ENCODE measurements at regions not wholly inside any gene's neighbourhood (a gene's known extent, or its start where the extent isn't known, plus 50 kb on each side); places are given as distances from the start of the nearest gene placed in this dataset.

- H3K4me1 Mint-ChIP-seq (ENCODE audit: low read depth) = no peaks in the 10 kb centered on the region
- DNase-seq (ENCODE audit: low spot score) = no peak
- intact Hi-C loops (cut with micrococcal nuclease) = no loop called here
- no peaks in the 10 kb centered on the region for H3K27me3 Mint-ChIP-seq (ENCODE audit: insufficient read depth)
- H3K9me3 Mint-ChIP-seq = no peaks in the 10 kb centered on the region
- no peaks in the 10 kb centered on the region for H3K36me3 Mint-ChIP-seq (ENCODE audit: low read depth)
- no peak overlapping the region for H3K4me3 Mint-ChIP-seq
- H3K27ac Mint-ChIP-seq = no peak overlapping the region
These were observed 505.1 kb downstream of the TLR4 start for GRCh38 chr9:118209343-118209742.

- H3K4me3 Mint-ChIP-seq = no peak overlapping the region
- intact Hi-C loops (cut with micrococcal nuclease) = no loop called here
- H3K4me1 Mint-ChIP-seq (ENCODE audit: low read depth) = no peaks in the 10 kb centered on the region
- H3K27ac Mint-ChIP-seq = no peak overlapping the region
- no peaks in the 10 kb centered on the region for H3K9me3 Mint-ChIP-seq
- no peak for DNase-seq (ENCODE audit: low spot score)
- H3K36me3 Mint-ChIP-seq (ENCODE audit: low read depth) = no peaks in the 10 kb centered on the region
- no peaks in the 10 kb centered on the region for H3K27me3 Mint-ChIP-seq (ENCODE audit: insufficient read depth)
These were observed 511.3 kb downstream of the TLR4 start for GRCh38 chr9:118215549-118215948.

- Mint-ChIP-seq H3K27me3 (ENCODE audit: insufficient read depth) (no peaks in the 10 kb centered on the region), H3K4me1 (ENCODE audit: low read depth) (no peaks in the 10 kb centered on the region), H3K27ac (no peak overlapping the region), H3K4me3 (no peak overlapping the region), H3K9me3 (no peaks in the 10 kb centered on the region), H3K36me3 (ENCODE audit: low read depth) (no peaks in the 10 kb centered on the region)
- DNase-seq (ENCODE audit: low spot score) = no peak
- intact Hi-C loops (cut with micrococcal nuclease) = no loop called here
These were observed 518.2 kb downstream of the TLR4 start for GRCh38 chr9:118222375-118222774.

- intact Hi-C loops (cut with micrococcal nuclease) = no loop called here
- no peaks in the 10 kb centered on the region for H3K27me3 Mint-ChIP-seq (ENCODE audit: insufficient read depth)
- no peaks in the 10 kb centered on the region for H3K4me1 Mint-ChIP-seq (ENCODE audit: low read depth)
- no peak for DNase-seq (ENCODE audit: low spot score)
- H3K27ac Mint-ChIP-seq = no peak overlapping the region
- H3K9me3 Mint-ChIP-seq = no peaks in the 10 kb centered on the region
- no peaks in the 10 kb centered on the region for H3K36me3 Mint-ChIP-seq (ENCODE audit: low read depth)
- no peak overlapping the region for H3K4me3 Mint-ChIP-seq
These were observed 518.9 kb downstream of the TLR4 start for GRCh38 chr9:118223111-118223510.

GRCh38 chr9:118230329-118230728 lies 526.1 kb downstream of the TLR4 start:
- H3K9me3 Mint-ChIP-seq = no peaks in the 10 kb centered on the region

GRCh38 chr9:118236625-118237024 lies 532.4 kb downstream of the TLR4 start:
- no peak overlapping the region for H3K4me3 Mint-ChIP-seq
- H3K27me3 Mint-ChIP-seq (ENCODE audit: insufficient read depth) = no peaks in the 10 kb centered on the region
- no peak overlapping the region for H3K27ac Mint-ChIP-seq
- intact Hi-C loops (cut with micrococcal nuclease) = no loop called here
- H3K9me3 Mint-ChIP-seq = no peaks in the 10 kb centered on the region
- H3K4me1 Mint-ChIP-seq (ENCODE audit: low read depth) = no peaks in the 10 kb centered on the region
- no peak for DNase-seq (ENCODE audit: low spot score)
- no peaks in the 10 kb centered on the region for H3K36me3 Mint-ChIP-seq (ENCODE audit: low read depth)

More at GRCh38 chr9:118230329-118230728, 526.1 kb downstream of the TLR4 start:
- H3K36me3 Mint-ChIP-seq (ENCODE audit: low read depth) = no peaks in the 10 kb centered on the region
- no peak for DNase-seq (ENCODE audit: low spot score)
- intact Hi-C loops (cut with micrococcal nuclease) = no loop called here
- H3K27ac Mint-ChIP-seq = no peak overlapping the region
- H3K4me3 Mint-ChIP-seq = no peak overlapping the region
- no peaks in the 10 kb centered on the region for H3K27me3 Mint-ChIP-seq (ENCODE audit: insufficient read depth)
- no peaks in the 10 kb centered on the region for H3K4me1 Mint-ChIP-seq (ENCODE audit: low read depth)

- H3K27me3 Mint-ChIP-seq (ENCODE audit: insufficient read depth) = no peaks in the 10 kb centered on the region
- intact Hi-C loops (cut with micrococcal nuclease) = no loop called here
These were observed 533.9 kb downstream of the TLR4 start for GRCh38 chr9:118238139-118238538.

GRCh38 chr9:118252027-118252426 lies 547.8 kb downstream of the TLR4 start:
- H3K4me3 Mint-ChIP-seq = no peak overlapping the region
- H3K27me3 Mint-ChIP-seq (ENCODE audit: insufficient read depth) = no peaks in the 10 kb centered on the region
- H3K36me3 Mint-ChIP-seq (ENCODE audit: low read depth) = no peaks in the 10 kb centered on the region
- peaks cover 10% of the 10 kb centered on the region for H3K9me3 Mint-ChIP-seq
- no peaks in the 10 kb centered on the region for H3K4me1 Mint-ChIP-seq (ENCODE audit: low read depth)
- intact Hi-C loops (cut with micrococcal nuclease) = no loop called here
- no peak for DNase-seq (ENCODE audit: low spot score)
- H3K27ac Mint-ChIP-seq = no peak overlapping the region

More at GRCh38 chr9:118238139-118238538, 533.9 kb downstream of the TLR4 start:
- DNase-seq (ENCODE audit: low spot score) = no peak
- Mint-ChIP-seq H3K9me3 (no peaks in the 10 kb centered on the region), H3K4me1 (ENCODE audit: low read depth) (no peaks in the 10 kb centered on the region), H3K4me3 (no peak overlapping the region), H3K27ac (no peak overlapping the region), H3K36me3 (ENCODE audit: low read depth) (no peaks in the 10 kb centered on the region)

GRCh38 chr9:118262191-118262590 lies 558.0 kb downstream of the TLR4 start:
- Mint-ChIP-seq H3K27ac (no peak overlapping the region), H3K4me3 (no peak overlapping the region), H3K27me3 (ENCODE audit: insufficient read depth) (no peaks in the 10 kb centered on the region), H3K9me3 (peaks cover 8% of the 10 kb centered on the region), H3K36me3 (ENCODE audit: low read depth) (no peaks in the 10 kb centered on the region), H3K4me1 (ENCODE audit: low read depth) (no peaks in the 10 kb centered on the region)
- DNase-seq (ENCODE audit: low spot score) = no peak
- intact Hi-C loops (cut with micrococcal nuclease) = no loop called here

GRCh38 chr9:118263949-118264348 lies 559.7 kb downstream of the TLR4 start:
- Mint-ChIP-seq H3K4me1 (ENCODE audit: low read depth) (no peaks in the 10 kb centered on the region), H3K9me3 (peaks cover 8% of the 10 kb centered on the region), H3K27ac (no peak overlapping the region), H3K4me3 (no peak overlapping the region), H3K27me3 (ENCODE audit: insufficient read depth) (no peaks in the 10 kb centered on the region), H3K36me3 (ENCODE audit: low read depth) (no peaks in the 10 kb centered on the region)
- intact Hi-C loops (cut with micrococcal nuclease) = no loop called here
- no peak for DNase-seq (ENCODE audit: low spot score)

- H3K4me1 Mint-ChIP-seq (ENCODE audit: low read depth) = no peaks in the 10 kb centered on the region
- intact Hi-C loops (cut with micrococcal nuclease) = no loop called here
- H3K27me3 Mint-ChIP-seq (ENCODE audit: insufficient read depth) = no peaks in the 10 kb centered on the region
- H3K4me3 Mint-ChIP-seq = no peak overlapping the region
- no peaks in the 10 kb centered on the region for H3K36me3 Mint-ChIP-seq (ENCODE audit: low read depth)
- no peak overlapping the region for H3K27ac Mint-ChIP-seq
- H3K9me3 Mint-ChIP-seq = no peaks in the 10 kb centered on the region
- DNase-seq (ENCODE audit: low spot score) = no peak
These were observed 563.8 kb downstream of the TLR4 start for GRCh38 chr9:118268046-118268445.

- no peaks in the 10 kb centered on the region for H3K4me1 Mint-ChIP-seq (ENCODE audit: low read depth)
These were observed 565.4 kb downstream of the TLR4 start for GRCh38 chr9:118269623-118270022.

GRCh38 chr9:118271331-118271730 lies 567.1 kb downstream of the TLR4 start:
- DNase-seq (ENCODE audit: low spot score) = no peak
- Mint-ChIP-seq H3K4me3 (no peak overlapping the region), H3K27me3 (ENCODE audit: insufficient read depth) (no peaks in the 10 kb centered on the region), H3K36me3 (ENCODE audit: low read depth) (no peaks in the 10 kb centered on the region), H3K4me1 (ENCODE audit: low read depth) (no peaks in the 10 kb centered on the region), H3K9me3 (peaks cover 6% of the 10 kb centered on the region), H3K27ac (no peak overlapping the region)
- intact Hi-C loops (cut with micrococcal nuclease) = no loop called here

More at GRCh38 chr9:118269623-118270022, 565.4 kb downstream of the TLR4 start:
- Mint-ChIP-seq H3K27ac (no peak overlapping the region), H3K4me3 (no peak overlapping the region), H3K27me3 (ENCODE audit: insufficient read depth) (no peaks in the 10 kb centered on the region), H3K9me3 (peaks cover 6% of the 10 kb centered on the region), H3K36me3 (ENCODE audit: low read depth) (no peaks in the 10 kb centered on the region)
- intact Hi-C loops (cut with micrococcal nuclease) = no loop called here
- no peak for DNase-seq (ENCODE audit: low spot score)

- peaks cover 6% of the 10 kb centered on the region for H3K9me3 Mint-ChIP-seq
- intact Hi-C loops (cut with micrococcal nuclease) = no loop called here
These were observed 567.7 kb downstream of the TLR4 start for GRCh38 chr9:118271936-118272335.

More at GRCh38 chr9:118271936-118272335, 567.7 kb downstream of the TLR4 start:
- Mint-ChIP-seq H3K4me1 (ENCODE audit: low read depth) (no peaks in the 10 kb centered on the region), H3K4me3 (no peak overlapping the region), H3K36me3 (ENCODE audit: low read depth) (no peaks in the 10 kb centered on the region), H3K27ac (no peak overlapping the region), H3K27me3 (ENCODE audit: insufficient read depth) (no peaks in the 10 kb centered on the region)
- no peak for DNase-seq (ENCODE audit: low spot score)

Measured in activated T-helper 1 cell treated with anti-CD3 and anti-CD28 coated beads, Interleukin-12 subunit alpha, Interleukin-12 subunit beta, Interleukin-2, Interleukin-4 antibody, amounts not matched to agents 30 ng/mL and 10 ng/mL and 1 ng/mL, durations not matched to agents 14 hours and 24 hours and 36 hours (primary cell).